DOHH2 (cell line): ENCODE measurements at regions not wholly inside any gene's neighbourhood (a gene's known extent, or its start where the extent isn't known, plus 50 kb on each side); places are given as distances from the start of the nearest gene placed in this dataset.

ENCODE experiments used
- CTCF ChIP-seq: fragments of 200-600 bp; sonication (generic); IDR thresholded peaks from one replicate; pipeline ENCODE4 v1.5.1; 2014; ENCODE audit warnings: antibody characterized with exemption, mild to moderate bottlenecking, low read depth, low read length; ENCODE audit not compliant: poor library complexity, severe bottlenecking
- EZH2phosphoT487 ChIP-seq: fragments of 200-600 bp; sonication (generic); IDR thresholded peaks from 2 replicates; pipeline ENCODE4 v1.6.1; 2017; ENCODE audit warnings: borderline replicate concordance, mild to moderate bottlenecking, antibody characterized with exemption, low read length, moderate library complexity, mixed read lengths

GRCh38 chr3:127497676-127498075 lies 92.9 kb downstream of the TPRA1 start:
- TF ChIP-seq CTCF = no peak
- no peak for TF ChIP-seq EZH2phosphoT487
